GM21723 (cell line): ENCODE measurements at regions not wholly inside any gene's neighbourhood (a gene's known extent, or its start where the extent isn't known, plus 50 kb on each side); places are given as distances from the start of the nearest gene placed in this dataset.

Experiments
- ATAC-seq: cut with Tn5 transposase; IDR thresholded peaks from one replicate; pipeline ENCODE4 v1.9.1; 2021; ENCODE audit warnings: mild to moderate bottlenecking, moderate library complexity; ENCODE audit not compliant: unreplicated experiment

- ATAC-seq = no peak
Observed at GRCh38 chr2:56508662-56509061, 324.9 kb downstream of the CCDC85A start.

DNA sequence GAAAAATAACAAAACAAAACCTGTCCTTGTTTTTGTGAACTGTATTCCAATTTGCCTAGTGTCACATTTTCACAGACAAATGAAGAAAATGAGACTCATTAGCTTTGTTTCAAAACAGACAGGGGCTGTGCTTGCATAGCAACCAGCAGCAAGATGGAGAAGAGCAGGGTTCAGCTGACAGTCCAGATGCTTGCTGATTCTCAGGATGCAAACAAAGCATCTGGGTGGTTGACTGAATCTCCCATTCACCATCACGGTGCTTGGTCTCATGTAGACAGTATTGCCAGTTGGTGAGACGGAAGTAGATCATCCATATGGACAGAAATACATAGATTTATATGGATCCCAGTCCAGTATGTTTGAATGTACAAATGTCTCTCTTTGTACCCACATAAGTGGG is 326.8 kb downstream of the CCDC85A start:
- ATAC-seq = no peak

DNA sequence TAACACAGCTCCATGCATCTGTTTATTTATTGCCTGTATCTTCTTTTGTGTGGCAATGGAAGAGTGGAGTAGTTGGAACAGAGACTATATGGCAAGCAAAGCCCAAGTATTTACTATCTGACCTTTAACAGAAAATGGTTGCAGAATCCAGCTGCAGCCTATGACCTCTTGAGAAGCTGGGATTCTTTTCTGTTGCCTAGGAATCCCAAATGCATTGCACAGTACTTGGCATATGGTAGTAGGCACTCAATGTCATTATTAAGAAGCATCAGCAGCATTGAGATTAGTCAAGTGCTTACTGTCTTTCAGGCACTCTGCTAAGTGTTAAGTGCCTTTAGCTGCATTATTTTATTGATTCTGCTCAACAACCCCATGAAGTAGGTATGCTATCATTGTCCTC is 331.6 kb downstream of the CCDC85A start:
- no peak for ATAC-seq

- no peak for ATAC-seq
Observed at GRCh38 chr2:56519806-56520205, 336.0 kb downstream of the CCDC85A start.

DNA sequence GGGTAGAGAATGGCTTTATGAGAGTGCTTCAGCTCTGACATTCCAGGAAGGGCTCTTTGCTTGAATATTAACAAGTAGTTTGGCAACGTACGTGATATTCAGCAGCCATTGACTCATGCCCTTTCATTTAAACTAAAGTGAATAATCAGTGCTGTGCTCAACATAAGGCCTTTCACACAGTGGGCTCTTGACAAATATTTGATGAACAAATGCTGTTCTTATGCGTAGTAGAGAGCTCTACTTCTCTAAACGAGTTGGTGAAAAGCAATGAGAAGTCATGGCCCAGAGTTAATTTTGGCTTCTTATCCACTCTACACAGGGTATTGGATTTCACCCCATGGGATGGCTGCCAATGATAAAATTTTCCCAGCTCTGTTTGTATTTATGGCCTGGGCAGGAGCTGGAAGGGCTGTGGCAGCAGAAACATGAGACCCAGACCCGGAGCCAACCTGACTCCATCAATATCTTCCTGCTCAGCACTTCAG is 338.9 kb downstream of the CCDC85A start:
- ATAC-seq = no peak

- no peak for ATAC-seq
Observed at GRCh38 chr2:56523816-56524215, 340.0 kb downstream of the CCDC85A start.

DNA sequence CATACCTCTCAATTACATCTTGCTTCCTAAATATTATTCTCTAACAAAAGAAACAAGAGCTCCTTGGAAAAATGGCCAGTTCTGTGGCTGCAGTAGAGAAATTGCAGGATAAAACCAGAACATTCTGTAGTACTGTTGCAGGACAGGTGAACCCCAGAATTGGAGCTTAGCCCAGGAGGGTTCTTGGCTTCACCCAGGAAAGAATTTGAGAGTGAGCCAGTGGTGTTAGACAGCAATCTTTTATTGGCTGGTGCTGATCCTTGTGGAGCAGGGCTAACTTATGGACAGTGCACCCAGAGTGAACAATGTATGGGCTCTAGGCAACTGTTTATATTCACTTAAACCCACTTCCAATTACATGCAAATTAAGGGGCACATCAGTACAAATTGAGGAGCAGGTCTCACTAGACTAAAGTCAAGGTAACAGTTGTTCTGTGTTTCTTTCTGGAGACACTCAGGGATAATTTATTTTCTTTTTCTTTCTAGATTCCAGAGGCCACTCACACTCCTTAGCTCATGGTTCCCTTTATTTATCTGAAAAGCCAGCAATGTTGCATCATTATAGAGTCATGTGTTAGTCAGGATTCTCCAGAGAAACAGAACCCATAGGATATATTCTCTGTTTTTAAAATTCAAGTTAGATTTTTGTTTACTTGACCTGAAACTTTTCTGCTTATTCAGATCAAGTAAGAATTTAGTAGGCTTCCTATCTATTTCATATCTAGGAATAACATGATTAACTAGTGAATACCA is 348.1 kb downstream of the CCDC85A start:
- ATAC-seq = no peak

- no peak for ATAC-seq
Observed at GRCh38 chr2:56534321-56534720, 350.5 kb downstream of the CCDC85A start.

DNA sequence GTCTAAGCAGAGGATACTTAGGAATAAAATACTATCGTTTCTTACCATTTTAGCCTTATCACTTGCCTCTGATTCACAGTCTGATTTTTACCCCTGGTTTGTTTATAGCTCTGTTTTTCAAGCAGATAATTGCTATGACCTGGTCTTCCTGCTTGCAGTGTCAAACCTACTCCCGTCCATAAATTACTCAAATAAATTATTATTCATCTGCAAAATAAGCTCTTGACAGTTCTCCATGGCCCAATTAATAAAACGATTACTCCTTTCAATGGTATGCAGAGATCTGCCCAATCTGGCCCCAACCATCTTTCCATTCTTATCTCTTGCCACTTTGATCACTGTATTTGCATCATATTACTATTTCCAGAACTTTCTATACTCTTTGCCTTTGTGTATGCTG is 354.0 kb downstream of the CCDC85A start:
- ATAC-seq = no peak

DNA sequence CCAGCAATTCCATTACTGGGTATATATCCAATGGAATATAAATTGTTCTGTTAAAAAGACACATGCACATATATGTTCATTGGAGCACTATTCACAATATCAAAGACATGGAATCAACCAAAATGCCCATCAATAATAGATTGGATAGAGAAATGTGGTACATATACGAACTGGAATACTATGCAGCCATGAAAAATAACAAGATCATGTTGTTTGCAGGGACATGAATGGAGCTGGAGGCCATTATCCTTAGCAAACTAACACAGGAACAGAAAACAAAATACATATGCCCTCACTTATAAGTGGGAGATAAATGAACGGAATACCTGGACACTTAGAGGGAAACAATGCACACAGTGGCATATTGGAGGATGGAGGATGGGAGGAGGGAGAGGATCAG is 355.8 kb downstream of the CCDC85A start:
- no peak for ATAC-seq

GRCh38 chr2:56540467-56540866 is 356.7 kb downstream of the CCDC85A start:
- no peak for ATAC-seq

- ATAC-seq = no peak
Observed at GRCh38 chr2:56540916-56541315, 357.1 kb downstream of the CCDC85A start.

- no peak for ATAC-seq
Observed at GRCh38 chr2:56542213-56542612, 358.4 kb downstream of the CCDC85A start.

- ATAC-seq = no peak
Observed at GRCh38 chr2:56565143-56565542, 381.4 kb downstream of the CCDC85A start.

GRCh38 chr2:56571074-56571473 is 387.3 kb downstream of the CCDC85A start:
- no peak for ATAC-seq

- ATAC-seq = no peak
Observed at GRCh38 chr2:56576001-56576400, 392.2 kb downstream of the CCDC85A start.

DNA sequence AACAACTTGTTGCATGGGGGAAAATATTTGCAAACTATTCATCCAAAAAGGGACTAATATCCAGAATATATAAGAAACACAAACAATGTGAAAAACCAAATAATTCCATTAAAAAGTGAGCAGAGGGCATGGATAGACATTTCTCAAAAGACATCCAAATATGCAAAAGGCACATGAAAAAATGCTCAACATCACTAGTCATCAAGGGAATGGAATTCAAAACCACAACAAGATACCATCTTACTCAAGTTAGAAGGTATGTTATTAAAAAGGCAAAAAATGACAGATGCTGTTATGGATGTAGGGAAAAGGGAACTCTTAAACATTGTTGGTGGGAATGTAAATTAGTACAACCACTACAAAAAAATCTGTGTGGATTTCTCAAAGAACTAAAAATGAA is 396.5 kb downstream of the CCDC85A start:
- no peak for ATAC-seq

DNA sequence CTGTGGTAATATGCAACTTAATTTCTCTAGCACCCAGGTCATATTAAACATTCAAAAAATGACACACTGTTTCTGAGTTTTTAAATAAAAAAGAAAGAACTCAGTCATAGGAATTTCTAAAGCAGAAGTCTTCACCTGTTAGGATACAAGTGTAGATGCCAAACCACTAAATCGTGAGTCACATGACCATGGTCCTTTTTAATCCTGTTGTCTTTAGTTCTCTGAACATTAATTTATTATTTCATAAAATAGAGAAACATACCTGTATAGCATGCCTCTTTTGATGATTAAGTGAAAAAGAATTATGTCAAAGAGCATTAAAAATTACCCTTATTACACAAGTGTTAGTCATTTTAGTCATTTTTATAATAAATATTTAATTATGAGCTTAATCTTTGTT is 398.8 kb downstream of the CCDC85A start:
- ATAC-seq = no peak

DNA sequence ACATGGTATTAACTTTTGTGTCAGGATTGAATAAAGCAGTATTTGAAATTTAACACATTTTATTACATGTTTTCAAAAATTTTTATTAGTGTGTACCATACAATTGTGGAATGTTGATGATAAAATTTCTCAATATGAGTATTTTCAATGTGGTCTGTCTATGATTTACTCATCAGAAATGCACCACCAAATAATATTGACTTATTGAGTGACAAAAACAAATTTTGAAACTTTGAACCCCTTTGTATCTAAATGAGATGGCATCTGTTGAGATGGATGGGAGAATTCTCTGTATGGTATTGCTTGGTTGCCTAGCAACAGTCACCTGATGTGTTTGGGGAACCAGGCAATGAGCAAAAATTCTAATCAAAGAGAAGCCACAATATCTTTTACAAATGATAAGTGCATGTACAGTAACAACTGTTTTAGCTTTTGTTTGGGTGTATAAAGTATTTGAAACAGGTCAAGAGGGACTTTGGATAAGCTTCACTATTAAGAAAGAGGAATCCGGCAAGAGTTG is 400.1 kb downstream of the CCDC85A start:
- no peak for ATAC-seq

DNA sequence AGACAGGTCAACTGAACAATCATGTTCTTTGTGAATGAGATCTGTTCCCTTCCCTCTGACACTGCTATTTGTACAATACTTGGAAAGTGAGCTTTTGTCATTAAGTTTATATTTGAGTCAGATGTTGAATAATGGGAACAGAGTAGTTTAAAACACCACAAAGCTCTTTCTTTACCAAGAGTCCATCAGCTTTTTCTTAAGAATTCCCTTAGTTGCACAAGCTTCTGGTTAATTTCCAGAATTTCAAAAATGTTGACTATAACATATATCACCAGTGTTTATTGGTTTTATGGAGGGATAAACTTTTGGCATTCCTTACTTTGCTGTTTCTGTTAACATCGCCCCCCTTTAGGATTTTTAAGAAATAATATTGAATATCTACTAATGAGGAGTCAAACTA is 403.7 kb downstream of the CCDC85A start:
- ATAC-seq = no peak

- no peak for ATAC-seq
Observed at GRCh38 chr2:56589194-56589593, 405.4 kb downstream of the CCDC85A start.

- no peak for ATAC-seq
Observed at GRCh38 chr2:56589835-56590234, 406.0 kb downstream of the CCDC85A start.

GRCh38 chr2:56590611-56591010 is 406.8 kb downstream of the CCDC85A start:
- ATAC-seq = no peak
